IPS-20b (cell line): ENCODE measurements at regions not wholly inside any gene's neighbourhood (a gene's known extent, or its start where the extent isn't known, plus 50 kb on each side); places are given as distances from the start of the nearest gene placed in this dataset.

ENCODE experiments used
- H3K27ac ChIP-seq: one replicate; pipeline ENCODE4 v1.5.1; 2013; ENCODE audit warnings: low read length
- H3K27me3 ChIP-seq: 2 replicates; pipeline ENCODE4 v1.6.1; 2013; ENCODE audit warnings: mild to moderate bottlenecking, low read length, inconsistent platforms; ENCODE audit not compliant: insufficient read depth
- H3K36me3 ChIP-seq: 2 replicates; pipeline ENCODE4 v1.6.1; 2013; ENCODE audit warnings: low read depth, mild to moderate bottlenecking, inconsistent platforms, low read length, moderate library complexity; ENCODE audit not compliant: insufficient read depth
- H3K4me1 ChIP-seq: 2 replicates; pipeline ENCODE4 v1.6.1; 2013; ENCODE audit warnings: mild to moderate bottlenecking, control low read depth, inconsistent platforms, low read length, moderate library complexity; ENCODE audit not compliant: insufficient read depth
- H3K4me3 ChIP-seq: 2 replicates; pipeline ENCODE4 v1.5.1; 2013; ENCODE audit warnings: mild to moderate bottlenecking, low read length, inconsistent platforms
- H3K9ac ChIP-seq: 2 replicates; pipeline ENCODE4 v1.6.1; 2013; ENCODE audit warnings: low read depth, mild to moderate bottlenecking, inconsistent platforms, low read length, moderate library complexity
- H3K9me3 ChIP-seq: 2 replicates; pipeline ENCODE4 v1.6.1; 2013; ENCODE audit warnings: mild to moderate bottlenecking, low read depth, low read length, inconsistent platforms; ENCODE audit not compliant: insufficient read depth

- Histone ChIP-seq H3K9ac (no peak overlapping the region), H3K27ac (no peak overlapping the region)
Observed at GRCh38 chr3:13194285-13195209, 121.3 kb upstream of the IQSEC1 start.

GRCh38 chr3:13193320-13194284 lies 120.4 kb upstream of the IQSEC1 start:
- Histone ChIP-seq H3K36me3 (no peaks in the 10 kb centered on the region), H3K27me3 (no peaks in the 10 kb centered on the region), H3K4me3 (no peak overlapping the region), H3K9ac (no peak overlapping the region), H3K4me1 (no peaks in the 10 kb centered on the region; the same call in 1 of the 2 replicates), H3K9me3 (no peaks in the 10 kb centered on the region), H3K27ac (no peak overlapping the region)

More at GRCh38 chr3:13194285-13195209, 121.3 kb upstream of the IQSEC1 start:
- H3K9me3 ChIP-seq, result no peaks in the 10 kb centered on the region
- H3K4me3 ChIP-seq, result no peak overlapping the region
- H3K36me3 ChIP-seq, result no peaks in the 10 kb centered on the region
- H3K4me1 ChIP-seq, result no peaks in the 10 kb centered on the region; the same call in 1 of the 2 replicates
- no peaks in the 10 kb centered on the region for H3K27me3 ChIP-seq

- no peak overlapping the region for H3K9ac ChIP-seq
- no peaks in the 10 kb centered on the region for H3K9me3 ChIP-seq
- H3K4me1 ChIP-seq, result no peaks in the 10 kb centered on the region; the same call in 1 of the 2 replicates
- H3K27me3 ChIP-seq, result no peaks in the 10 kb centered on the region
- H3K4me3 ChIP-seq, result no peak overlapping the region
- H3K27ac ChIP-seq, result no peak overlapping the region
- H3K36me3 ChIP-seq, result no peaks in the 10 kb centered on the region
Observed at GRCh38 chr3:13192471-13193213, 119.4 kb upstream of the IQSEC1 start.

- Histone ChIP-seq H3K9ac (no peak overlapping the region), H3K27me3 (no peaks in the 10 kb centered on the region), H3K9me3 (no peaks in the 10 kb centered on the region), H3K36me3 (no peaks in the 10 kb centered on the region), H3K4me1 (no peaks in the 10 kb centered on the region; the same call in 1 of the 2 replicates), H3K27ac (no peak overlapping the region), H3K4me3 (no peak overlapping the region)
Observed at GRCh38 chr3:13191016-13191415, 117.8 kb upstream of the IQSEC1 start.

- Histone ChIP-seq H3K27me3 (no peaks in the 10 kb centered on the region), H3K9ac (no peak overlapping the region), H3K4me1 (no peaks in the 10 kb centered on the region; the same call in 1 of the 2 replicates), H3K9me3 (no peaks in the 10 kb centered on the region), H3K4me3 (no peak overlapping the region), H3K27ac (no peak overlapping the region), H3K36me3 (no peaks in the 10 kb centered on the region)
Observed at GRCh38 chr3:13190378-13190765, 117.1 kb upstream of the IQSEC1 start.

- no peak overlapping the region for H3K4me3 ChIP-seq
- no peaks in the 10 kb centered on the region for H3K36me3 ChIP-seq
- no peaks in the 10 kb centered on the region for H3K9me3 ChIP-seq
- H3K4me1 ChIP-seq, result no peaks in the 10 kb centered on the region; the same call in 1 of the 2 replicates
- no peak overlapping the region for H3K9ac ChIP-seq
- H3K27ac ChIP-seq, result no peak overlapping the region
- H3K27me3 ChIP-seq, result no peaks in the 10 kb centered on the region
Observed at GRCh38 chr3:13189639-13190377, 116.6 kb upstream of the IQSEC1 start.

- Histone ChIP-seq H3K4me1 (no peaks in the 10 kb centered on the region; the same call in 1 of the 2 replicates), H3K9ac (no peak overlapping the region), H3K4me3 (no peak overlapping the region), H3K9me3 (no peaks in the 10 kb centered on the region), H3K27me3 (no peaks in the 10 kb centered on the region), H3K36me3 (no peaks in the 10 kb centered on the region), H3K27ac (no peak overlapping the region)
Observed at GRCh38 chr3:13188975-13189374, 115.7 kb upstream of the IQSEC1 start.

- H3K9ac ChIP-seq, result no peak overlapping the region
Observed at GRCh38 chr3:13188181-13188779, 115.1 kb upstream of the IQSEC1 start.

GRCh38 chr3:13187593-13187992 lies 114.4 kb upstream of the IQSEC1 start:
- H3K4me1 ChIP-seq, result no peaks in the 10 kb centered on the region
- H3K9me3 ChIP-seq, result no peaks in the 10 kb centered on the region
- H3K27me3 ChIP-seq, result no peaks in the 10 kb centered on the region
- H3K27ac ChIP-seq, result no peak overlapping the region
- no peak overlapping the region for H3K4me3 ChIP-seq
- H3K9ac ChIP-seq, result no peak overlapping the region
- no peaks in the 10 kb centered on the region for H3K36me3 ChIP-seq

More at GRCh38 chr3:13188181-13188779, 115.1 kb upstream of the IQSEC1 start:
- no peak overlapping the region for H3K4me3 ChIP-seq
- no peaks in the 10 kb centered on the region for H3K4me1 ChIP-seq
- H3K27ac ChIP-seq, result no peak overlapping the region
- H3K36me3 ChIP-seq, result no peaks in the 10 kb centered on the region
- H3K9me3 ChIP-seq, result no peaks in the 10 kb centered on the region
- no peaks in the 10 kb centered on the region for H3K27me3 ChIP-seq

- no peaks in the 10 kb centered on the region for H3K4me1 ChIP-seq
- no peaks in the 10 kb centered on the region for H3K27me3 ChIP-seq
- no peaks in the 10 kb centered on the region for H3K9me3 ChIP-seq
- no peak overlapping the region for H3K4me3 ChIP-seq
- no peak overlapping the region for H3K9ac ChIP-seq
- H3K36me3 ChIP-seq, result no peaks in the 10 kb centered on the region
- no peak overlapping the region for H3K27ac ChIP-seq
Observed at GRCh38 chr3:13186435-13186815, 113.2 kb upstream of the IQSEC1 start.
